Body of pancreas (tissue), 4 donors: ENCODE measurements at regions not wholly inside any gene's neighbourhood (a gene's known extent, or its start where the extent isn't known, plus 50 kb on each side); places are given as distances from the start of the nearest gene placed in this dataset.

Experiments
- POLR2A ChIP-seq, 3 donors: fragments of 450-650 bp; IDR thresholded peaks; one replicate each; pipeline ENCODE4 v1.6.1; 2016; ENCODE audit warnings: antibody characterized with exemption in 3 of 3, mild to moderate bottlenecking in 2 of 3
- TF ChIP-seq, protein P1 (sequence below), 7 experiments: fragments of 450-650 bp in 4 of 7; fragments of 200-600 bp in 3 of 7; sonication (generic) in 3 of 7; IDR thresholded peaks; one replicate each; pipeline ENCODE4 v1.5.1; 2016 to 2019; ENCODE audit warnings: antibody characterized with exemption in 7 of 7

GRCh38 chr5:52448111-52448510 lies 339.6 kb upstream of the ITGA1 start:
- TF ChIP-seq, protein P1, sequence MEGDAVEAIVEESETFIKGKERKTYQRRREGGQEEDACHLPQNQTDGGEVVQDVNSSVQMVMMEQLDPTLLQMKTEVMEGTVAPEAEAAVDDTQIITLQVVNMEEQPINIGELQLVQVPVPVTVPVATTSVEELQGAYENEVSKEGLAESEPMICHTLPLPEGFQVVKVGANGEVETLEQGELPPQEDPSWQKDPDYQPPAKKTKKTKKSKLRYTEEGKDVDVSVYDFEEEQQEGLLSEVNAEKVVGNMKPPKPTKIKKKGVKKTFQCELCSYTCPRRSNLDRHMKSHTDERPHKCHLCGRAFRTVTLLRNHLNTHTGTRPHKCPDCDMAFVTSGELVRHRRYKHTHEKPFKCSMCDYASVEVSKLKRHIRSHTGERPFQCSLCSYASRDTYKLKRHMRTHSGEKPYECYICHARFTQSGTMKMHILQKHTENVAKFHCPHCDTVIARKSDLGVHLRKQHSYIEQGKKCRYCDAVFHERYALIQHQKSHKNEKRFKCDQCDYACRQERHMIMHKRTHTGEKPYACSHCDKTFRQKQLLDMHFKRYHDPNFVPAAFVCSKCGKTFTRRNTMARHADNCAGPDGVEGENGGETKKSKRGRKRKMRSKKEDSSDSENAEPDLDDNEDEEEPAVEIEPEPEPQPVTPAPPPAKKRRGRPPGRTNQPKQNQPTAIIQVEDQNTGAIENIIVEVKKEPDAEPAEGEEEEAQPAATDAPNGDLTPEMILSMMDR (IDR thresholded peaks at IDR 0.05), result no peak
- TF ChIP-seq POLR2A (IDR thresholded peaks at IDR 0.05), result no peak
